ENCODE measurements at regions not wholly inside any gene's neighbourhood (a gene's known extent, or its start where the extent isn't known, plus 50 kb on each side); places are given as distances from the start of the nearest gene placed in this dataset.

DNA sequence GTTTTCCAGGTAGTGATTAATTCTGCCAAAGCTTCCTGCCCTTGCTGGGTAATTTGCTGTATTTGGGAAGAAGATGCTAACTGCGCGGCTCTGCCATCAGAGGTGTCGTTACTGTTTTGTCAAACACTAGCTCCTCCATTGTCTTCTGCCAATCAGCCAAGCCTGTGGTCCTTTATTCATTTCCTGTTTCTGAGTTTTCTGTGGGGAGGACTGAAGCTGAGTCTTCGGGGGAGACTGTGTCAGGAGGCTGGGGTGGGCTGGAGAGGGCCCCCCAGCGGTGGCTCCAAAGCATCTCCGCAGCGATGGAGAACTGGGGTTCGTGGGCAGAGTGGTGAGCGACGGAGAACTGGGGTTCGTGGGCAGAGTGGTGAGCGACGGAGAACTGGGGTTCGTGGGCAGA lies 322.9 kb upstream of the B3GAT1 start:
- Mint-ChIP-seq H3K36me3 (no peaks in the 10 kb centered on the region), H3K27ac (peak overlapping the region; percentile 40), H3K9me3 (no peaks in the 10 kb centered on the region), H3K4me1 (peaks cover 49% of the 10 kb centered on the region), H3K4me3 (no peak overlapping the region), H3K27me3 (ENCODE audit: insufficient read depth, low read depth) (peaks cover 8% of the 10 kb centered on the region)
- peak overlapping the region; percentile 11 for H3K4me2 ChIP-seq
- no peak overlapping the region for H3K27ac ChIP-seq
- no peak for DNase-seq (ENCODE audit: low spot score)
- no peaks in the 10 kb centered on the region for H3K79me2 ChIP-seq (ENCODE audit: low read depth)
- no peak overlapping the region for H2AFZ ChIP-seq (replicated peaks)
- TF ChIP-seq EZH2phosphoT487 (IDR thresholded peaks at IDR 0.05) (no peak), CTCF (IDR thresholded peaks at IDR 0.05) (no peak), EZH2 (IDR thresholded peaks at IDR 0.05) (no peak)
- H3K36me3 ChIP-seq = no peaks in the 10 kb centered on the region
- H3K9me3 ChIP-seq (ENCODE audit: low read depth) = no peaks in the 10 kb centered on the region
- peaks cover 5% of the 10 kb centered on the region for H4K20me1 ChIP-seq (ENCODE audit: low read depth)
- H3K9ac ChIP-seq = no peak overlapping the region
- peaks cover 42% of the 10 kb centered on the region for H3K4me1 ChIP-seq
- no peaks in the 10 kb centered on the region for H3K27me3 ChIP-seq
- H3F3A ChIP-seq (ENCODE audit: low read depth) = peaks cover 25% of the 10 kb centered on the region
- no peak overlapping the region for H3K4me3 ChIP-seq

- no peaks in the 10 kb centered on the region for H3K9me3 ChIP-seq (ENCODE audit: low read depth)
- H3K27ac ChIP-seq = no peak overlapping the region
- no peak overlapping the region for H3K9ac ChIP-seq
- H3F3A ChIP-seq (ENCODE audit: low read depth) = peaks cover 25% of the 10 kb centered on the region
- no peaks in the 10 kb centered on the region for H3K79me2 ChIP-seq (ENCODE audit: low read depth)
- H3K4me3 Mint-ChIP-seq = no peak overlapping the region
- TF ChIP-seq EZH2 (IDR thresholded peaks at IDR 0.05) (no peak), CTCF (IDR thresholded peaks at IDR 0.05) (no peak), EZH2phosphoT487 (IDR thresholded peaks at IDR 0.05) (no peak)
- H3K4me1 ChIP-seq = peaks cover 42% of the 10 kb centered on the region
- H3K4me1 Mint-ChIP-seq = peaks cover 54% of the 10 kb centered on the region
- H3K27ac Mint-ChIP-seq = peak overlapping the region; percentile 40
- H3K36me3 Mint-ChIP-seq = no peaks in the 10 kb centered on the region
- no peaks in the 10 kb centered on the region for H3K27me3 ChIP-seq
- peaks cover 5% of the 10 kb centered on the region for H4K20me1 ChIP-seq (ENCODE audit: low read depth)
- no peaks in the 10 kb centered on the region for H3K36me3 ChIP-seq
- peak overlapping the region; percentile 11 for H3K4me2 ChIP-seq
- DNase-seq (ENCODE audit: low spot score) = no peak
- no peak overlapping the region for H3K4me3 ChIP-seq
- H3K27me3 Mint-ChIP-seq (ENCODE audit: insufficient read depth, low read depth) = peaks cover 13% of the 10 kb centered on the region
- no peak overlapping the region for H2AFZ ChIP-seq (replicated peaks)
- H3K9me3 Mint-ChIP-seq = no peaks in the 10 kb centered on the region
These were observed 322.3 kb upstream of the B3GAT1 start for GRCh38 chr11:134734141-134734845.

- Histone ChIP-seq H3K27me3 (no peaks in the 10 kb centered on the region), H3K4me3 (no peak overlapping the region), H3K4me1 (peaks cover 42% of the 10 kb centered on the region), H4K20me1 (ENCODE audit: low read depth) (peaks cover 5% of the 10 kb centered on the region), H3K36me3 (no peaks in the 10 kb centered on the region), H3K27ac (no peak overlapping the region), H2AFZ (replicated peaks) (no peak overlapping the region), H3K9ac (no peak overlapping the region), H3K4me2 (no peak overlapping the region), H3F3A (ENCODE audit: low read depth) (peaks cover 25% of the 10 kb centered on the region), H3K79me2 (ENCODE audit: low read depth) (no peaks in the 10 kb centered on the region), H3K9me3 (ENCODE audit: low read depth) (no peaks in the 10 kb centered on the region)
- Mint-ChIP-seq H3K27me3 (ENCODE audit: insufficient read depth, low read depth) (peaks cover 15% of the 10 kb centered on the region), H3K4me1 (peaks cover 60% of the 10 kb centered on the region), H3K27ac (peak overlapping the region; percentile 61), H3K4me3 (peak overlapping the region; percentile 42), H3K9me3 (no peaks in the 10 kb centered on the region), H3K36me3 (no peaks in the 10 kb centered on the region)
- TF ChIP-seq EZH2phosphoT487 (IDR thresholded peaks at IDR 0.05) (no peak), CTCF (IDR thresholded peaks at IDR 0.05) (no peak), EZH2 (IDR thresholded peaks at IDR 0.05) (no peak)
- no peak for DNase-seq (ENCODE audit: low spot score)
These were observed 321.6 kb upstream of the B3GAT1 start for GRCh38 chr11:134733646-134734045.
